22Rv1 (cell line): ENCODE measurements at regions not wholly inside any gene's neighbourhood (a gene's known extent, or its start where the extent isn't known, plus 50 kb on each side); places are given as distances from the start of the nearest gene placed in this dataset.

ENCODE experiments used
- CTCF ChIP-seq: fragments of 450-650 bp; IDR thresholded peaks from 2 replicates; pipeline ENCODE4 v1.5.1; 2017; ENCODE audit warnings: mild to moderate bottlenecking
- ZFX ChIP-seq: fragments of 450-650 bp; IDR thresholded peaks from 2 replicates; pipeline ENCODE4 v1.6.1; 2017; ENCODE audit warnings: antibody characterized with exemption, borderline replicate concordance

GRCh38 chr2:21794611-21795010, 670.8 kb downstream of the TDRD15 start:
- TF ChIP-seq CTCF: no peak
- TF ChIP-seq ZFX: no peak
